GM19372 (cell line): ENCODE measurements at regions not wholly inside any gene's neighbourhood (a gene's known extent, or its start where the extent isn't known, plus 50 kb on each side); places are given as distances from the start of the nearest gene placed in this dataset.
"Not testable (repeated sequence)": the region's sequence is repeated elsewhere in the genome, so short reads cannot be mapped to it uniquely, and the experiment has no call there.

Source experiments
- ATAC-seq: cut with Tn5 transposase; IDR thresholded peaks from one replicate; pipeline ENCODE4 v1.9.1; 2021; ENCODE audit warnings: mild to moderate bottlenecking, low read depth, moderate library complexity; ENCODE audit not compliant: unreplicated experiment

DNA sequence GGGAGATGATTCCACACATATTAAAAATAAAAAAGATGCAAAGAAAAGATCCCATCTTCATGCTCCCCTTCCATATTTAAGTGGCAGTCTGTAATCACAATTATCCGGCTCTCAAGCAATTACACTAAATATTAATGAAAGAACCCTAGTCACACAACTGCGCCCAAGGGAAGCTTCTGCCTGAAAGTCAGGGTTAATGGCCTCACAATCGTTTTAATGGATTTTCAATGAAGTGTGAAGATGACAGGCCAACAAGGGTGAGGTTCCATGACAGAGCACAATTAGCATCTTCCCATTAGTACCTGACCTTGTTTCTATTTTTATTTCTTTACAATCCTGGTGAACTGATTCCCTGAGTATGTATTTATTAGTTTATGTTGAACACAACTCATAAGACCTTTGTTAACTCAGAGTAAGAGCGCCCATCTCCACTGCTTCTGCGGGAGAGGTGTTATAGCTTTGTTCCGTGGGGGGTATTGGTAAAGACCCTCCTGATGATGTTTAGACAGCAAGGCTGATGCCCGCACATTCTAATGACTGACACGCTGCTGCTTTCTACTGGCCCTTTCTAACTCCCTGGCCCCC lies 80.9 kb downstream of the IER5 start:
- ATAC-seq, result no peak

GRCh38 chr1:181170194-181170593 lies 81.7 kb downstream of the IER5 start:
- ATAC-seq, result no peak

- no peak for ATAC-seq
Measured at GRCh38 chr1:181172082-181172481, 83.6 kb downstream of the IER5 start.

- ATAC-seq, result no peak
Measured at GRCh38 chr1:181173761-181174447, 85.4 kb downstream of the IER5 start.

DNA sequence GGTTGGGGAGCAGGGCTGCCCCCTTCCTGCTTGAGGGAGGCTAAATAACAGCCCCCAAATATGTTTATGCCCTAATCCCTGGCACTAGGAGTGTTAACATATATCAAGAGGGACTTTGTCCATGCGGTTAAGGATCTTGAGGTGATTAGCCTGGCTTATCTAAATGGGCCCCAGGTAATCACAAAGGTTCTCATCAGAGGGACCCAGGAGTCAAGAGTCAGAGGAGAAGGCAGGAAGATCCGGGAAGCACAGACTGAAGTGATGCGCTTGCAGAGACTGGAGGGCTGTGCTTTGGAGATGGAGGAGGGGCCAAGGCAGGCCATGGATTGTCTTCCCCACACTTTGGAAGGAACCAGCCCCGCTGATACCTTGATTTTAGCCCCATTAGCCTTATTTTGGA lies 86.4 kb downstream of the IER5 start:
- no peak for ATAC-seq

DNA sequence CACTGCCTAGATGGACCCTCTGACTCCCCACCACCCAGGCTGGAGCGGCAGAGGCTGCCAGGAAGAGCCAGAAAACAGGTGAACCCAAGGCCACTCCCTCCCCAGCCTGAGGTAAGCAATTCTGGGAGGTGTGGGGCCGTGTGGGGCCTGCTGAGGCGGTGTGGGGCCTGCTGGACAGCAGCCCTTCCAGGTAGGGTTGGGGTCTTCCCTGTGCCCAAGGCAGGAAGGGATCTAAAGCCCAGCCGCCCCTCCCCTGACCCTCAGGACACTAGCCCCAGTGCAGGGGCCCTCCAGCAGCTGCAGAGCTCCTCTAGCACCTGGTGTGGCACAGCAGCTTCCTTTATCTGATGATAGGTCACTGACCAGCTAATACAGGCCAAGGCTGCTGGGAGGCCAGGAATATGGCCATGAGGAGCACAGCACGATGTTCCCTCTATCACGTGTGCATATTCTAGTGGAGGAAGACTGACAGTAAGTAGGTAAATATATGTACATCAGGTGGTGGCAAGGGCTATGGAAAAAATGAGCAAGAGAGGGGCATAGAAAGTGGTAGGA lies 86.9 kb downstream of the IER5 start:
- ATAC-seq, result no peak

- no peak for ATAC-seq
Measured at GRCh38 chr1:181175955-181176354, 87.5 kb downstream of the IER5 start.

GRCh38 chr1:181178241-181178879 lies 89.9 kb downstream of the IER5 start:
- no peak for ATAC-seq

DNA sequence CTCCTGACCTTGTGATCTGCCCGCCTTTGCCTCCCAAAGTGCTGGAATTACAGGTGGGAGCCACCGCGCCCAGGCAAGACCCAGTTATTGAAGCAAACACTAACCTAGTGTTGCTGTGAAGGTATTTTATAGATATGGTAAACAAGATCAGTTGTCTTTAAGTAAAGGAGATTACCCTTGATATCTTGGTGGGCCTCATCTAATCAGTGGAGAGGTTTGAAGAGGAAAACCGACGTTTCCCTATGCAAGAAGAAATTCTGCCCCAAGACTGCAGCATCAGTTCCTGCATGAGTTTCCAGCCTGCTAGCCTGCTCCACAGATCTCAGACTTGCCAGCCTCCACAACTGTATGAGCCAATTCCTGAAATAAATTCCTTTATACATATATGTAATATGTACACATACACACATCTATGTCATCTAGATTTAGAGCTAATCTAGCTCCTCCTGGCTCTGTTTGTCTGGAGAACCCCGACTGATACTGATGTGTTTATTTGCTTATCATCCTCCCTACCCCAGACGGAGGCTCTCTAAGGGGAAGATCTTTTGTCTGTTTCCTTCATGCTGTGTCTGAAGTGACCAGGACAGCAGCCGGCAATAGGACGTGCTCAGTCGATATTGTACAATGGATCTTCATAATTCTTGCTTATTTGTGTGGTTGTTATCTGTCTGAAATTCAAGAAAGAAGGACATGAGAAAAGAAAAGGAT lies 90.9 kb downstream of the IER5 start:
- no peak for ATAC-seq

DNA sequence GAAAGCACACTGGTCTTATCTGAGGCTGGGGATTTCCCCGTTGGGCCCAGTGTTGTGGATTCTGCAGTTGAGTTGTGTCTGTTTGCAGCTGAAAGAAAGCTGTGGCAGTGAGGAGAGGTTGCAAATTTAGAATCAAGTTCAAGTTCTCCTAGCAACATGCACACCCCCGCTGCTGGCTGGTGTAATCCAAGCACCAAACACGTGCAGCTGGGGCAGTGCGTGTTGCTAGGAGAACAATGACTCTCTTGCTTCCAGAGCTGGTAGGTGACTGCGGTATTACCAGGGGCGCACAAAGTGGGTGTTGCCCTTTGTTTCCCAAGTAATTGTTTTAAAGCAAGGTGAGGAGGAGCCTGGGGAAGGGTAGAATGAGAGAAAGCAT lies 91.5 kb downstream of the IER5 start:
- ATAC-seq, result no peak

DNA sequence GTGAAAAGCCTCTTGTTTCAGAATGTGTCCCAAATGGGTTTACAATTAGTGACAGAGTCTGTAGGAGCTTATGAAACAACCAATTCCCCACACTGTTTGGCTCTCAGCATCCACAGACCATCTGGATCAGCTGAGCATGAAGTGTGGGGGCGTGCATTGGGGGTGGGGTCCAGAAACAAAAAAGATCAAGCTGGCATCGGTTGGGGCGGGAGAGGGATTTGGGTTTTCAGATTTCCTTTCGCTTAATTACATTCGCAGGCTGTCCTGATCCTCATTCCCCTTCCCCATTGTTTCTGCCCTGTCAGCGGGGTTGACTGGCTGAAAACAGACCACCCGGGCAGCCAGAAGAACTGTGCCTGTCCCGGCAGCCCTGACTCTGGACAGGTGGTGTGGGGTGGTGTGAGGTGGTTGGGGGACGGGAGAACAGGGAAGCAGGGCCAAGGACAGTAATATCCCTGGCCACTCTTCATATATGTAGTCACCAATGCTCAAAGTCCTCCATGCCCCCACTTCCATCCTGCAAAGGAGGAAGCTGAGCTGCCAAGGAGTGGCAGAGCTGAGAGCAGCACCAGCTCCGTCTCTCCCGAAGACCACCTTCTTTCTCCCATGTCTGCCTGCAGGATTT lies 92.0 kb downstream of the IER5 start:
- no peak for ATAC-seq

DNA sequence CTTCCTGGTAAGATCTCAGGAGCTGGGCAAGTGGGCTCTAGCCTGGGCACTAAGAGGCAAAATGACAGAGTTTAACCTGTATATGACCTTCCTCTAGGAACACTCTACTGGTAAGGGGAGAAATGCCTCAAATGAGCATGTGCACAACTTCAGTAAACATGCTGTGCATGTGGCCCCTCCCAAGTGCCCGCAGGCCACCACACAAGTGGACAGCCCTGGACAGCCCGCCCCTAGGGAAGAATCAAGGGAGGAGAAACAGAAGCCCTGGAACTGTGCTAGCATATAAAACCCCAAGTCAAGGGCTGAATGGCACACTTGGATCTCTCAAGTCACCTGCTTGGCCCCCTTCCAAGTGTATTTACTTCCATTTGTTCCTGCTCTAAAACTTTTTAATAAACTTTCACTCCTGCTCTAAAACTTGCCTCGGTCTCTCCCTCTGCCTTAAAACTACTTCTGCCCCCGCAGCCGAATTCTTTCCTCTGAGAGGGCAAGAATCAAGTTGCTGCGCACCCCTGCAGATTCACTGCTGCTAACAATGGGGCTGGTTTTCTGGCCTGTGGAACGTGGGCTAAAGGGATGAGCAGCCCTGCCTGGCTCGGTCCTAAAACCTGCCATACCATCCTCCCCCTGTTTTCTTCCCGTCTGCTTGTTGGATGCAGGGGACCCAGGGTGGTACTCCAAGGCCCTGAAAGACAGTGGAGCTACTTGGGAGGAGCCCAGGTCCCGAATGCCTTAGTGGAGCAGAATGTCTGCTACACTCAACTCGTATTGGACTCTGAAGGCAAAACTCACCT lies 93.5 kb downstream of the IER5 start:
- no peak for ATAC-seq

DNA sequence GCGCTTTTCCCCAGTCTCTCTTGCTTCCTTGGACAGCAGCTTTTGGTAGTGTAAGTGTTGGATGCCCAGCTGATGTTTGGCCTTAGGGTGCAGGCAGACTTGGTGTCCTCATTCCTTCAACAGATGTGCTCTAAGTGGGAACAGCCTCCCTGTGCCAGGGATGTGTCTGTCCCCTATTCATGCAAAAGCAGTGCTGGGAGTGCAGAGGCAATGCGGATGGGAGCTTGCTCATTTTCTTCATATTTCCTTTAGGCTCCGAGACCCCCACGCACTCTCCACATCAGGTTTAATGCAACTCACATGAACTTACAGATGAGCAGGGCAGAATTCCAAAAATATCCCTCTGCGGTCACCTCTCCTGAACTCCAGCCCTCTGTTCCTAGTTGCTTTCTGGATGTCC lies 96.1 kb downstream of the IER5 start:
- ATAC-seq, result no peak

DNA sequence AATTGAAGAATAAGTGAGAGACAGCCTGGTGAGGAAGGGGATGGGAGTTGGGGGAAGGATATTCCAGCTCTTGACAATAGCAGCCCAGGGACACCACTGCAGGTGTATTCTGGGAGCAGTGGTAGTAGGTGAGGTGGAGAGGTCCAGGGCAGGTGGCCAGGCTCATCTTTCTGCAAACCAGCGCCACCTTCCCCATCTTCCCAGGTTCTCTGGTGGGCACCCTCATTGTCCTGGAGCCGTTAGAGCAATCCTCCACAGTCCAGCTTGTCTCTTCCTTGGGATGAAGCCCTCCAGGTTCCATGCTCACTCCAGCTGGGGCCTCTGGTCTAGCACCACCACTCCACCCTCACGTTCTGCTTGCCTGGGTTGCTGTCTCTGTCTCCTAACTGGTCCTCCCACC lies 97.0 kb downstream of the IER5 start:
- no peak for ATAC-seq

- not testable (repeated sequence) for ATAC-seq
Measured at GRCh38 chr1:181186133-181186532, 97.6 kb downstream of the IER5 start.

DNA sequence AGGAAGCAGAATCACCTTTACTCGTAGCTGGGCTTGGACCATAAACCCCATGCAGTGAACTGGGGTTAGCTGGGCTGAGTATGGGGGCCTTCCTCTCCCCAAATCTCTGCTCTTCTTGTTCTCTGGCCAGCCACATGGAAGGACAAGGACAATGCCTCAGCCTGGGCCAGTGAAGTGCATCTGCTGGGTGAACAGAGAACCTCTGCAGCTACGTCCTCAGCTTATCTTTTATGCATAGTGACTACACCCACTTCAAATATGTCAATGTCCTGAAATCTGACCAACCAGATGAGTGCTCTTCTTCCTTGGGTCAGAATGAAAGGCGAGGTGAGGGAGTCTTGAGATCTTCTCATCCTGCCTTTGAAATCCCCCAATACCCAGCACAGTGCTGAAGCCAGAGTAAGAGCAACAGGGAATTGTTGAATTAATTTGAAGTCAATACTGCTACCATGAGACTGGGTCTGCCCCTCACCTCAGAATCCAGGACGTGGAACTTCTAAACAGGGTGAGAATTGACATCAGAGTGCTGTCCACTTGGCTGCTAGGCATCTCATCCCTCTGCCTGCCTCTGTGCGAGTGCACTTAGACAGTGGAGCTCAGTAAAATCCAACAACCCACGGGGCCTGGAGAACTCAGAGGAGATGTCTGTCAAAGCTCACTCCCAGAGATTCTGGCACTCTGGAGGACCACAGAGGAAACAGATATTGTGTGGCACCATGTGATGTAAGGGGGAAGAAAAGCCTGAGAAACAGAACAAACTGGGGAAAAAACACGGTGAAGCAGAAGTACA lies 99.0 kb downstream of the IER5 start:
- no peak for ATAC-seq

DNA sequence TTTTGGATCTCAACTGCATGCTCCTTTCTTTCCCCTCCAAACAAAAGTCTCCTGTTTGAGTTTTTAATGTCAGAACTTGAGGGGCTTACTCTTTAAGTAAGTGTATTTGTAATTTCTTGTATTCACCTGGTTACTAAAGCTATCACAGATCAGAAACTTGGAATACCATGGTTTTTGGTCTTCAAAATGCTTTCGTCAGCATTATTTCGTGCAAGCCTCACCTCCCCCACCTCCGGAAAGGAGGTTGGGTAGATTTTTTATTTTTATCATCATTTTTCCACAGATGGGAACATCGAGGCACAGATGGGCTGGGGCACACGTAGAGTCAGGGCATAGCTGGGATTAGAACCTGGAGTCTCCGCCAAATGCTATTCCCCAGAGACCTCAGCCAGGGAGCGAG lies 100.7 kb downstream of the IER5 start:
- ATAC-seq, result no peak

GRCh38 chr1:181189691-181190363 lies 101.3 kb downstream of the IER5 start:
- peak; percentile 77 for ATAC-seq
